ENCODE measurements at regions not wholly inside any gene's neighbourhood (a gene's known extent, or its start where the extent isn't known, plus 50 kb on each side); places are given as distances from the start of the nearest gene placed in this dataset.
"Not testable (repeated sequence)": the region's sequence is repeated elsewhere in the genome, so short reads cannot be mapped to it uniquely, and the experiment has no call there.

GRCh38 chr3:153399636-153400035, 237.6 kb downstream of the RAP2B start:
- no peak for TF ChIP-seq CTCF (IDR thresholded peaks at IDR 0.05; ENCODE audit: insufficient read depth, missing control alignments)
- FAIRE-seq (no peak), DNase-seq (ENCODE audit: insufficient read length, low spot score) (no peak)

- no peak for TF ChIP-seq CTCF (IDR thresholded peaks at IDR 0.05; ENCODE audit: insufficient read depth, missing control alignments)
- no peak for FAIRE-seq
- no peak for DNase-seq (ENCODE audit: insufficient read length, low spot score)
Measured at GRCh38 chr3:153400641-153401040, 238.6 kb downstream of the RAP2B start.

- no peak for TF ChIP-seq CTCF (IDR thresholded peaks at IDR 0.05; ENCODE audit: insufficient read depth, missing control alignments)
- no peak for DNase-seq (ENCODE audit: insufficient read length, low spot score)
- FAIRE-seq: no peak
Measured at GRCh38 chr3:153404157-153404556, 242.1 kb downstream of the RAP2B start.

- DNase-seq (ENCODE audit: insufficient read length, low spot score); FAIRE-seq: not testable (repeated sequence)
Measured at GRCh38 chr3:153405320-153405719, 243.3 kb downstream of the RAP2B start.

- no peak for FAIRE-seq
- DNase-seq (ENCODE audit: insufficient read length, low spot score): no peak
- TF ChIP-seq CTCF (IDR thresholded peaks at IDR 0.05; ENCODE audit: insufficient read depth, missing control alignments): no peak
Measured at GRCh38 chr3:153410517-153410916, 248.5 kb downstream of the RAP2B start.

GRCh38 chr3:153414982-153415381, 253.0 kb downstream of the RAP2B start:
- TF ChIP-seq CTCF (IDR thresholded peaks at IDR 0.05; ENCODE audit: insufficient read depth, missing control alignments): no peak
- no peak for FAIRE-seq

GRCh38 chr3:153422314-153422713, 260.3 kb downstream of the RAP2B start:
- no peak for TF ChIP-seq CTCF (IDR thresholded peaks at IDR 0.05; ENCODE audit: insufficient read depth, missing control alignments)
- DNase-seq (ENCODE audit: insufficient read length, low spot score): no peak
- no peak for FAIRE-seq

More at GRCh38 chr3:153414982-153415381, 253.0 kb downstream of the RAP2B start:
- DNase-seq (ENCODE audit: insufficient read length, low spot score): no peak

- not testable (repeated sequence) for DNase-seq (ENCODE audit: insufficient read length, low spot score); FAIRE-seq
Measured at GRCh38 chr3:153423820-153424219, 261.8 kb downstream of the RAP2B start.

Data from D721Med (cell line).